ENCODE measurements at regions not wholly inside any gene's neighbourhood (a gene's known extent, or its start where the extent isn't known, plus 50 kb on each side); places are given as distances from the start of the nearest gene placed in this dataset.

GRCh38 chr1:218898921-218899320 lies 274.8 kb upstream of the LYPLAL1 start:
- TF ChIP-seq CTCF (IDR thresholded peaks at IDR 0.05; ENCODE audit: insufficient read depth, low read length, poor library complexity, severe bottlenecking) (no peak), EZH2phosphoT487 (conservative IDR thresholded peaks at IDR 0.05; ENCODE audit: low read length) (no peak)
